ENCODE measurements at regions not wholly inside any gene's neighbourhood (a gene's known extent, or its start where the extent isn't known, plus 50 kb on each side); places are given as distances from the start of the nearest gene placed in this dataset.

DNA sequence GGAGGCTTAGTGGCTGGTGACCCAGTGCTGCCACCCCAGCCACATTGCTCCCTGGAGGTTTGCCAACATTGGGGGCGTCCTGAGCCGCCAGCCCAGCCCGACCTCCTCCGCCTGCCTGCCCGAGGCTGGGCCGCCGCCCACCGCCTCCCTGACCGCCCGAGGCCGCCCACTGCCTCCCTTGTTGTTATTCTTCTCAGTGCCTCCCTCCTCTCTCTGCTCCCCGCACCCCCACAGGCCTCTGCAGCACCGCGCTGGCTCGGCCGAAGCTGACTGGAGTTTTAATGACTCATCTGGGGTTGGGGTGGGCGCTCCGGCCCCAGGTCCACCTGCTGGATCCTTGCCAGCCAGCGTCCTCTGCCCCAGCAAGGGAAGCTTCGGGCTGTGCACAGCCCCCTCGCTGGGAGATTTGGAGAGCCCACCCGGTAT is 102.5 kb downstream of the RBFOX3 start:
- DNase-seq (ENCODE audit: low spot score in 2 of 2) = no peak
- Histone ChIP-seq H3K9me3 (peaks cover 0 to 44% (median 0%) of the 10 kb centered on the region in 4 donors), H3K36me3 (no peaks in the 10 kb centered on the region), H3K27me3 (peaks cover 0 to 9% of the 10 kb centered on the region in 2 donors), H3K4me1 (no peaks in the 10 kb centered on the region), H3K27ac (no peak overlapping the region), H3K4me3 (no peak overlapping the region)
- WGBS, 2 donors = 33 to 45% methylated on average over 15 to 21 of the region's 22 CpGs
- TF ChIP-seq EP300 (IDR thresholded peaks at IDR 0.05) (no peak), POLR2A (IDR thresholded peaks at IDR 0.05) (no peak)
- TF ChIP-seq, protein P1, sequence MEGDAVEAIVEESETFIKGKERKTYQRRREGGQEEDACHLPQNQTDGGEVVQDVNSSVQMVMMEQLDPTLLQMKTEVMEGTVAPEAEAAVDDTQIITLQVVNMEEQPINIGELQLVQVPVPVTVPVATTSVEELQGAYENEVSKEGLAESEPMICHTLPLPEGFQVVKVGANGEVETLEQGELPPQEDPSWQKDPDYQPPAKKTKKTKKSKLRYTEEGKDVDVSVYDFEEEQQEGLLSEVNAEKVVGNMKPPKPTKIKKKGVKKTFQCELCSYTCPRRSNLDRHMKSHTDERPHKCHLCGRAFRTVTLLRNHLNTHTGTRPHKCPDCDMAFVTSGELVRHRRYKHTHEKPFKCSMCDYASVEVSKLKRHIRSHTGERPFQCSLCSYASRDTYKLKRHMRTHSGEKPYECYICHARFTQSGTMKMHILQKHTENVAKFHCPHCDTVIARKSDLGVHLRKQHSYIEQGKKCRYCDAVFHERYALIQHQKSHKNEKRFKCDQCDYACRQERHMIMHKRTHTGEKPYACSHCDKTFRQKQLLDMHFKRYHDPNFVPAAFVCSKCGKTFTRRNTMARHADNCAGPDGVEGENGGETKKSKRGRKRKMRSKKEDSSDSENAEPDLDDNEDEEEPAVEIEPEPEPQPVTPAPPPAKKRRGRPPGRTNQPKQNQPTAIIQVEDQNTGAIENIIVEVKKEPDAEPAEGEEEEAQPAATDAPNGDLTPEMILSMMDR (IDR thresholded peaks at IDR 0.05) = no peak

GRCh38 chr17:79506955-79507354 is 103.9 kb downstream of the RBFOX3 start:
- TF ChIP-seq EP300 (IDR thresholded peaks at IDR 0.05) (no peak), POLR2A (IDR thresholded peaks at IDR 0.05) (no peak)
- TF ChIP-seq, protein P1 (IDR thresholded peaks at IDR 0.05) = no peak
- Histone ChIP-seq H3K4me1 (no peaks in the 10 kb centered on the region), H3K27ac (no peak overlapping the region), H3K9me3 (peaks cover 0 to 34% (median 0%) of the 10 kb centered on the region in 4 donors), H3K36me3 (no peaks in the 10 kb centered on the region), H3K4me3 (no peak overlapping the region), H3K27me3 (peaks cover 0 to 16% of the 10 kb centered on the region in 2 donors)
- 83 to 91% methylated on average over 8 to 10 of the region's 10 CpGs for WGBS, 2 donors
- DNase-seq (ENCODE audit: low spot score in 2 of 2) = no peak

DNA sequence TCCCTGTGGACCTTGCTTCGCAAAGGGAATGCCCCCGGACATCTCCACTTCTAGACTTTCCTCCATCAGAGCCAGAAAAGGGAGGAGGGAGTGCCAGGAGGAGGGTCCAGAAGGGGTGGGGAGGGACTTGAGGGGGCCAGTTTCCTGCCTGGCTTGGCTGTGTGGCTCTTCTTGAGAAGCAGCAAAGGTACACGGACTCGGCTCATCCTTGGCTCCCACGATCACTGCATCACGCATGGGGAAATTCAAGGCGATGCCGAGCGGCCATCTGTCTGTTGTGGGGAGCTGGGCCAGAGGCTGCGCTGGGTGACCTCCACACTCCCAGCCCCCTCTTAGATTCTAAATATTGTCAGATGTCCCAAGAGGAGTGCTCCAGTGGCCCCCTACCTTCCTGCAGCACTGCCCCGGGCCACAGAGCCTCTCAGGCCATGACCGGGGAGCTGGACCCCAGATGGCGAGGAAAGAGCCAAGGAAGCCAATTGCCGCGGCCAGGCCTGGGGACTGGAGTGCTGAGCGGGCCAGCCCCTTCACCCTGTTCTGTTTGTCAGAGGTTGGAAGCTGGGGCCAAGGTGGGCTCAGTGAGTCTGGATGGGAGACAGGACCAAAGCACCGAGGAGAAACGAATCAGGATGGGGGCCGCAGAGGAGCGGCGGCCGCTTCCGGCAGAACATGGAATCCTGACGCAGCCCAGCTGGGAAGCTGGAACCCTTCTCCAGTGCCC is 104.5 kb downstream of the RBFOX3 start:
- H3K27me3 ChIP-seq = peaks cover 0 to 16% of the 10 kb centered on the region in 2 donors

DNA sequence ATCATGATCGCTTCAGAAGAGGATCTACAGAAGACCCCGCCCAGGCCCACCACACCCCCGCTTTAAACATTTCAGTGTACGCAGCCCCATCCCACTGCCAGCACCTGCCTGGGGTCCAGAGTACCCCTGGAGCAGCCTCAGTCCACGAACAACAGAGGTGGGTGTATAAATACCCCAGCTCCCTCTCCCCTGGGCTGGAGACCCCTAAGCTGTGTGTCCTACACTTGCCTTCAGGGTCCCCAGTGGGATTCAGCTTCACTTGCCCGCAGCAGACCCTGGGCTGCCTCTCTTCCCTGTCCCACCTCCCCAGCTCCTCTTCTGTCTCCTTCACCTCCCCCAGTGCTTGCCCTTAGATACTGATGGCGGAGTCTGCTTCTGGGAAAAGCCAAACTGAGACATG is 105.7 kb downstream of the RBFOX3 start:
- H3K27me3 ChIP-seq = peaks cover 0 to 20% of the 10 kb centered on the region in 2 donors
- peaks cover 0 to 24% (median 0%) of the 10 kb centered on the region in 4 donors for H3K9me3 ChIP-seq

More for the DNA sequence above, 104.5 kb downstream of the RBFOX3 start:
- no peak overlapping the region for H3K27ac ChIP-seq
- peaks cover 0 to 30% (median 0%) of the 10 kb centered on the region in 4 donors for H3K9me3 ChIP-seq
- TF ChIP-seq, protein P1 (IDR thresholded peaks at IDR 0.05) = no peak
- TF ChIP-seq POLR2A (IDR thresholded peaks at IDR 0.05) (no peak), EP300 (IDR thresholded peaks at IDR 0.05) (no peak)
- H3K4me1 ChIP-seq = no peaks in the 10 kb centered on the region
- DNase-seq (ENCODE audit: low spot score in 2 of 2) = no peak
- 86 to 92% methylated on average over 24 of the region's 24 CpGs for WGBS, 2 donors
- H3K36me3 ChIP-seq = no peaks in the 10 kb centered on the region
- no peak overlapping the region for H3K4me3 ChIP-seq

DNA sequence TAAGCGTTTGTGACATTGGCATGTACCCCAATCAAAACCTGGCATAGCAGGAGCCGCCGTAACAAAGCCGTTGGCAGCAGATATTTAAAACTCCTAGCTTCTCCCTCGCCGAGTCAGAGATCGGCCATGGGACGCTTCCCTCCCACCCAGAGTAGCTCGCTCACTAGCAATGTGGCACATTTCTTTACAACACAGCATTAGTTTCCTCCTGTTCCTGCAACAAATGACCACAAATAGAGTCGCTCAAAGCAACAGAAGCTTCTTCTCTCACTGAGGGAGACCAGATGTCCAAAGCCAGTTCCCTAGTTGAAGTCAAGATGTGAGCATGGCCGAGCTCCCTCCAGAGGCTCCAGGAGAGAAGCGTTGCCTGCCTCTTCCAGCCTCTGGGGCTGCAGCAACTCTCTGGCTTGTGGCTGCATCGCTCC is 106.7 kb downstream of the RBFOX3 start:
- no peak for DNase-seq (ENCODE audit: low spot score in 2 of 2)
- peaks cover 0 to 24% (median 0%) of the 10 kb centered on the region in 4 donors for H3K9me3 ChIP-seq
- peaks cover 0 to 16% of the 10 kb centered on the region in 2 donors for H3K27me3 ChIP-seq
- 81 to 84% methylated on average over 13 of the region's 13 CpGs for WGBS, 2 donors
- H3K36me3 ChIP-seq = no peaks in the 10 kb centered on the region
- H3K4me1 ChIP-seq = peaks cover 0 to 4% (median 0%) of the 10 kb centered on the region in 4 donors
- H3K4me3 ChIP-seq = no peak overlapping the region
- no peak for TF ChIP-seq EP300 (IDR thresholded peaks at IDR 0.05)
- TF ChIP-seq, protein P1 (IDR thresholded peaks at IDR 0.05) = no peak
- TF ChIP-seq POLR2A (IDR thresholded peaks at IDR 0.05) = no peak
- H3K27ac ChIP-seq = no peak overlapping the region

More for the DNA sequence above, 105.7 kb downstream of the RBFOX3 start:
- WGBS, 2 donors = 91 to 92% methylated on average over 7 of the region's 7 CpGs
- Histone ChIP-seq H3K27ac (no peak overlapping the region), H3K4me3 (no peak overlapping the region), H3K4me1 (peaks cover 0 to 4% (median 0%) of the 10 kb centered on the region in 4 donors), H3K36me3 (no peaks in the 10 kb centered on the region)
- DNase-seq (ENCODE audit: low spot score in 2 of 2) = no peak
- TF ChIP-seq, protein P1 (IDR thresholded peaks at IDR 0.05) = no peak
- no peak for TF ChIP-seq POLR2A (IDR thresholded peaks at IDR 0.05)

Measured in tibial nerve (tissue), 4 donors.